IMR-90 (cell line): ENCODE measurements at regions not wholly inside any gene's neighbourhood (a gene's known extent, or its start where the extent isn't known, plus 50 kb on each side); places are given as distances from the start of the nearest gene placed in this dataset.
A peak's percentile ranks its signal among the peaks of the same experiment; 100 is the strongest.

Experiments
- ATAC-seq: fragments of 200-7000 bp; cut with Tn5 transposase; 2 replicates; pipeline ENCODE4 v1.9.1; 2020; ENCODE audit warnings: low read depth, mild to moderate bottlenecking, moderate library complexity
- BruUV-seq: library from RNA; stranded (reverse); fragments of 400-500 nt; replicated peaks from 2 replicates; lab custom pipeline; 2021; lab: Mats Ljungman, UMichigan
- CTCF ChIA-PET: fragments of 300-600 bp; formaldehyde crosslinking; extraction: SDS; loops from one replicate; lab custom pipeline; 2021; ENCODE audit warnings: antibody characterized with exemption; lab: Yijun Ruan, JAX
- POLR2A ChIA-PET: fragments of 300-600 bp; sonication (Branson Sonifier 250); formaldehyde crosslinking; loops from one replicate; lab custom pipeline; 2022; ENCODE audit warnings: antibody characterized with exemption; ENCODE audit not compliant: unreplicated experiment; lab: Charles Lee
- DNase-seq: peaks from one replicate; pipeline ENCODE4 v3.0.0; 2013
- H2AFZ ChIP-seq: replicated peaks from 2 replicates; pipeline ENCODE3; 2013; ENCODE audit warnings: low read length, mild to moderate bottlenecking; ENCODE audit not compliant: poor library complexity
- H2AK5ac ChIP-seq: 2 replicates; pipeline ENCODE4 v1.6.1; 2013; ENCODE audit warnings: low read depth, low read length, inconsistent platforms
- H2AK9ac ChIP-seq: replicated peaks from 2 replicates; pipeline ENCODE3; 2013; ENCODE audit warnings: mild to moderate bottlenecking, low read depth, low read length, moderate library complexity; ENCODE audit not compliant: poor library complexity
- H2BK120ac ChIP-seq: 2 replicates; pipeline ENCODE4 v1.6.1; 2013; ENCODE audit warnings: low read depth, low read length, inconsistent platforms
- H2BK15ac ChIP-seq: 3 replicates; pipeline ENCODE4 v1.6.1; 2013; ENCODE audit warnings: low read depth, low read length, inconsistent platforms
- H2BK20ac ChIP-seq: 2 replicates; pipeline ENCODE4 v1.6.1; 2013; ENCODE audit warnings: low read depth, mild to moderate bottlenecking, inconsistent platforms, low read length, moderate library complexity
- H2BK5ac ChIP-seq: 2 replicates; pipeline ENCODE4 v1.6.1; 2013; ENCODE audit warnings: mild to moderate bottlenecking, low read depth, low read length, inconsistent platforms; ENCODE audit not compliant: poor library complexity, severe bottlenecking
- H3K14ac ChIP-seq: replicated peaks from 2 replicates; pipeline ENCODE4 v1.6.1; 2013; ENCODE audit warnings: low read depth, low read length, inconsistent platforms
- H3K18ac ChIP-seq: 2 replicates; pipeline ENCODE4 v1.6.1; 2013; ENCODE audit warnings: low read depth, low read length, control low read depth
- H3K23ac ChIP-seq: 2 replicates; pipeline ENCODE4 v1.6.1; 2013; ENCODE audit warnings: low read depth, low read length, inconsistent platforms
- H3K27ac ChIP-seq: 2 replicates; pipeline ENCODE4 v1.5.1; 2013; ENCODE audit warnings: mild to moderate bottlenecking, control low read depth, low read length; ENCODE audit not compliant: insufficient read depth
- H3K27me3 ChIP-seq: 2 replicates; pipeline ENCODE4 v1.6.1; 2013; ENCODE audit warnings: low read length; ENCODE audit not compliant: control insufficient read depth, insufficient read depth
- H3K36me3 ChIP-seq: 2 replicates; pipeline ENCODE4 v1.6.1; 2013; ENCODE audit warnings: low read length, mixed read lengths; ENCODE audit not compliant: control insufficient read depth, insufficient read depth
- H3K4ac ChIP-seq: 2 replicates; pipeline ENCODE4 v1.6.1; 2013; ENCODE audit warnings: low read depth, low read length, inconsistent platforms
- H3K4me1 ChIP-seq: 2 replicates; pipeline ENCODE4 v1.6.1; 2013; ENCODE audit warnings: low read length, mixed read lengths; ENCODE audit not compliant: control insufficient read depth, insufficient read depth
- H3K4me2 ChIP-seq: 2 replicates; pipeline ENCODE4 v1.6.1; 2013; ENCODE audit warnings: low read depth, mild to moderate bottlenecking, control low read depth, low read length, moderate library complexity
- H3K4me3 ChIP-seq: 2 replicates; pipeline ENCODE4 v1.5.1; 2013; ENCODE audit warnings: low read depth, mild to moderate bottlenecking, control low read depth, low read length, moderate library complexity; ENCODE audit not compliant: insufficient read depth
- H3K56ac ChIP-seq: 2 replicates; pipeline ENCODE4 v1.6.1; 2013; ENCODE audit warnings: low read length, inconsistent platforms; ENCODE audit not compliant: insufficient read depth; ENCODE audit errors: extremely low read depth
- H3K79me1 ChIP-seq, 2 experiments: 2 replicates each; pipeline ENCODE4 v1.6.1; 2013; ENCODE audit warnings: low read length in 2 of 2, inconsistent platforms in 1 of 2, low read depth in 1 of 2
- H3K9ac ChIP-seq: 2 replicates; pipeline ENCODE4 v1.6.1; 2013; ENCODE audit warnings: low read depth, low read length, control low read depth
- H3K9me1 ChIP-seq: 2 replicates; pipeline ENCODE4 v1.6.1; 2013; ENCODE audit warnings: low read length, inconsistent platforms; ENCODE audit not compliant: insufficient read depth
- H3K9me3 ChIP-seq: 2 replicates; pipeline ENCODE4 v1.6.1; 2013; ENCODE audit warnings: low read length; ENCODE audit not compliant: control insufficient read depth, insufficient read depth
- H4K20me1 ChIP-seq: 2 replicates; pipeline ENCODE4 v1.6.1; 2013; ENCODE audit warnings: low read length, inconsistent platforms; ENCODE audit not compliant: insufficient read depth
- H4K5ac ChIP-seq: 2 replicates; pipeline ENCODE4 v1.6.1; 2013; ENCODE audit warnings: mild to moderate bottlenecking, low read depth, low read length, control low read depth
- H4K8ac ChIP-seq, 2 experiments: 2 replicates each; pipeline ENCODE4 v1.6.1; 2013; ENCODE audit warnings: low read depth in 2 of 2, low read length in 2 of 2, control low read depth in 1 of 2, inconsistent platforms in 1 of 2
- H4K91ac ChIP-seq: 2 replicates; pipeline ENCODE4 v1.6.1; 2013; ENCODE audit warnings: low read depth, low read length, inconsistent platforms; ENCODE audit not compliant: insufficient read depth
- BHLHE40 ChIP-seq: fragments of 150-350 bp; IDR thresholded peaks from 2 replicates; pipeline ENCODE4 v1.6.1; 2016; ENCODE audit warnings: mild to moderate bottlenecking, low read depth, low read length
- CEBPB ChIP-seq: IDR thresholded peaks from 2 replicates; pipeline ENCODE4 v1.6.1; 2012; ENCODE audit warnings: low read depth, low read length, improper control_type of control experiment
- CHD1 ChIP-seq: IDR thresholded peaks from 2 replicates; pipeline ENCODE4 v1.6.1; 2012; ENCODE audit warnings: low read depth, low read length, improper control_type of control experiment
- CTCF ChIP-seq: conservative IDR thresholded peaks from 2 replicates; pipeline ENCODE4 v1.5.1; 2012; ENCODE audit warnings: mild to moderate bottlenecking, low read depth, low read length, improper control_type of control experiment
- ELK1 ChIP-seq: fragments of 150-350 bp; IDR thresholded peaks from 2 replicates; pipeline ENCODE4 v1.6.1; 2016; ENCODE audit warnings: low read depth, mild to moderate bottlenecking, low read length, moderate library complexity, borderline replicate concordance
- FOS ChIP-seq: fragments of 150-350 bp; IDR thresholded peaks from 2 replicates; pipeline ENCODE4 v1.6.1; 2016; ENCODE audit warnings: low read depth, low read length
- MAFK ChIP-seq: IDR thresholded peaks from 2 replicates; pipeline ENCODE4 v1.6.1; 2012; ENCODE audit warnings: low read depth, low read length, improper control_type of control experiment
- MAZ ChIP-seq: IDR thresholded peaks from 2 replicates; pipeline ENCODE4 v1.6.1; 2012; ENCODE audit warnings: low read depth, mild to moderate bottlenecking, low read length, improper control_type of control experiment, moderate library complexity, borderline replicate concordance
- MXI1 ChIP-seq: IDR thresholded peaks from 2 replicates; pipeline ENCODE4 v1.6.1; 2012; ENCODE audit warnings: low read depth, mild to moderate bottlenecking, low read length, moderate library complexity, borderline replicate concordance
- NFE2L2 ChIP-seq: fragments of 150-350 bp; IDR thresholded peaks from 2 replicates; pipeline ENCODE4 v1.6.1; 2016; ENCODE audit warnings: low read depth, mild to moderate bottlenecking, low read length
- POLR2A ChIP-seq: IDR thresholded peaks from 2 replicates; pipeline ENCODE4 v1.6.1; 2012; ENCODE audit warnings: mild to moderate bottlenecking, low read depth, low read length
- RAD21 ChIP-seq: IDR thresholded peaks from 2 replicates; pipeline ENCODE4 v1.6.1; 2012; ENCODE audit warnings: low read length, improper control_type of control experiment
- RCOR1 ChIP-seq: IDR thresholded peaks from 2 replicates; pipeline ENCODE4 v1.6.1; 2012; ENCODE audit warnings: mild to moderate bottlenecking, low read length, improper control_type of control experiment; ENCODE audit not compliant: insufficient replicate concordance
- RFX5 ChIP-seq: IDR thresholded peaks from 2 replicates; pipeline ENCODE4 v1.8.0; 2012; ENCODE audit warnings: low read depth, mild to moderate bottlenecking, low read length, moderate library complexity
- SMC3 ChIP-seq: fragments of 150-350 bp; IDR thresholded peaks from 2 replicates; pipeline ENCODE4 v1.6.1; 2016; ENCODE audit warnings: low read depth, mild to moderate bottlenecking, antibody characterized with exemption, low read length, moderate library complexity
- USF2 ChIP-seq: fragments of 150-350 bp; IDR thresholded peaks from 2 replicates; pipeline ENCODE4 v1.6.1; 2017; ENCODE audit warnings: mild to moderate bottlenecking, antibody characterized with exemption, low read length, low read depth
- WGBS, 2 experiments: methylation state at CpG; one replicate each; pipeline versions ENCODE4 v1.1.5 to v1.1.7; 2013; ENCODE audit warnings: missing lambda C conversion rate in 2 of 2; ENCODE audit not compliant: insufficient read length in 1 of 2; ENCODE audit errors: extremely low coverage in 2 of 2; 5-methylcytosine and 5-hydroxymethylcytosine counted together
- dilution Hi-C: fragments of 300-500 bp; cut with HindIII; formaldehyde crosslinking; loops from one replicate; pipeline ENCODE4 v1.14.3; 2018; ENCODE audit warnings: low sequenced_read_pairs; ENCODE audit not compliant: unreplicated experiment
- in situ Hi-C: fragments of 300-500 bp; cut with MboI; formaldehyde crosslinking; loops from 3 replicates; pipeline ENCODE4 v1.14.3; 2019; ENCODE audit warnings: low sequenced_read_pairs, inconsistent platforms, mixed read lengths
- intact Hi-C: fragments of 100-400 bp; cut with micrococcal nuclease; formaldehyde crosslinking; loops from 2 replicates; pipeline ENCODE4 v1.10.0; 2022

- Histone ChIP-seq H4K20me1 (no peaks in the 10 kb centered on the region), H3K14ac (no peak overlapping the region), H3K4me3 (no peak overlapping the region), H4K91ac (no peak overlapping the region), H3K18ac (no peak overlapping the region), H3K27me3 (no peaks in the 10 kb centered on the region), H2BK5ac (no peak overlapping the region), H4K8ac (no peak overlapping the region), H3K27ac (no peak overlapping the region), H3K36me3 (no peaks in the 10 kb centered on the region), H3K4me2 (no peak overlapping the region), H2AK9ac (no peak overlapping the region), H3K4me1 (no peaks in the 10 kb centered on the region), H2AK5ac (no peak overlapping the region), H2BK15ac (no peak overlapping the region), H3K56ac (no peak overlapping the region), H4K5ac (no peak overlapping the region), H2BK120ac (no peak overlapping the region), H2BK20ac (no peak overlapping the region), H2AFZ (no peak overlapping the region), H3K4ac (no peak overlapping the region), H3K9ac (no peak overlapping the region), H3K79me1 (no peaks in the 10 kb centered on the region), H3K9me1 (no peaks in the 10 kb centered on the region), H3K9me3 (no peaks in the 10 kb centered on the region), H3K23ac (no peak overlapping the region)
- no TSS peak for BruUV-seq
- dilution Hi-C loops = no loop called here
- ChIA-PET CTCF (interaction anchor here (0.5 kb wide), 1 partner anchor 32 kb away, joined by 3 read pairs; no protein-coding TSS in a partner anchor), POLR2A (no interaction called here)
- DNase-seq (peak; percentile 46), ATAC-seq (no peak)
- WGBS, 2 experiments = no CpG with 5 or more reads among the region's 1 CpG
- in situ Hi-C loops = no loop called here
- no peak for TF ChIP-seq CTCF
- no peak for TF ChIP-seq RFX5
- no peak for TF ChIP-seq BHLHE40
- no peak for TF ChIP-seq MXI1
- no peak for TF ChIP-seq RCOR1
- TF ChIP-seq ELK1 = no peak
- TF ChIP-seq POLR2A = no peak
- TF ChIP-seq RAD21 = no peak
- no peak for TF ChIP-seq MAFK
- no peak for TF ChIP-seq FOS
- TF ChIP-seq SMC3 = no peak
- no peak for TF ChIP-seq NFE2L2
- no peak for TF ChIP-seq CEBPB
- no peak for TF ChIP-seq USF2
- no peak for TF ChIP-seq CHD1
- no peak for TF ChIP-seq MAZ
- intact Hi-C loops = no loop called here
These were observed 413.6 kb downstream of the BTG1 start for GRCh38 chr12:91732086-91732485.
